ENCODE measurements at regions not wholly inside any gene's neighbourhood (a gene's known extent, or its start where the extent isn't known, plus 50 kb on each side); places are given as distances from the start of the nearest gene placed in this dataset.

DNA sequence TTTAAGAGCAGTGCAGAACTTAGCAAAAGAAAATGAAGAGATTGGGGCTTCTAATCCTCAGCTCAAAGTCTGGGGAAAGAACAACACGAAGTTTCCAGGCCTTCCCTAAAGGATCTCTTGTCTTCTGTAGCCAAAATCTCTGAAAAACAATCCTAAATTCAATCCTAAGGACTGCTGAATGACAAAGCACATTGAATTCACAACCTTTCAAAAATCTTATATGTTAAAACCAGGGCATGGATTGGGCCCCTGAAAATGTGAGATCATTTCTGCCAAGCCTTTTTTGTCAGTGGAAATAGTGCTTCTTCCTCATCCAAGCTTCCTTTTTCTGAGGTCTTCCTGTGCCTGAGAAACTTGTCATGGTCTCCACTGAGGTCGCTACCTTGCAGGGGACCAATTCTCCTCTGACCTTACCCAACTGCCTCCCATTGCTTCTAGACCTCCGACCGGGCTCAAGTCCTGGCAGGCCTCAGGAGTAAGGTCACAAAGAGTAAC lies 126.2 kb upstream of the ARID1B start:
- in situ Hi-C loops (cut with MboI; ENCODE audit: low sequenced_read_pairs), result no loop called here

DNA sequence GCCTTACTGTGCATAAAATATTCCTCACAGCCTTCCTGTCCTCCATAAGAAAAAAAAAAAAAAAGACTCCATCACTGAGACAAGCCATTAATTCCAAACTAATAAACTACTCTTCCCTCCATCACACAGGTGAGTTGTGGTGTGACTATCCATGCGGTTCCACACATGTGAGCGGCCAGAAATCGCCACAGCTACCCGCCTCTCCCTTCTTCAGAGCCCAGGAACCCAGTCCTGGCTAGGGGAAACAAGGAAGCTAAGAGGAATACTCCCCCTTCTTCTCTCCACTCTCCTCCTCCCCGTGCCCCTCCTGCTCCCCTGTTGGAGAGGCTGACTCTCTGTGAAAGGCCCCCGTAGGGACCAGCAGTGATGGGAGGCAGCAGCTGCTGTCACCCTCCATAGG lies 128.6 kb upstream of the ARID1B start:
- in situ Hi-C loops (cut with MboI; ENCODE audit: low sequenced_read_pairs), result no loop called here

DNA sequence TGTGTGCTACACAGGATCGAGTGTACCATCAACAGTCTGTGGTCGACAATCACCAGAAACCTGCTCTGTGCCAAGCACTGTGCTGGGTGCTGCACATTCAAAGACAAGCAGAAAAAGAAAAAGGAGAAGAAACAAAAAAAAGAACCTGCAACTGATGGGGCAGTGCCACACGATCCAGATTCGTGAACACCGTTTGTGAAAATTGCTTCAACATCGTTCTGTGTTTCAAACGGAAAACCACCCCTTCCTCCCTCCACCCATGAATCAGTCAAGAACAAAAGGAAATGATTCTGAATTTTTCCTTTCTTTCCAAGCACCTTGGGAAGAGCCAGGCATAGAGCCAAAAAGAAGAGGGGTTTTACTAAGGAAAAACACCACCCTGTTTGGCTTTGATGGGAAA lies 129.2 kb upstream of the ARID1B start:
- in situ Hi-C loops (cut with MboI; ENCODE audit: low sequenced_read_pairs), result no loop called here

DNA sequence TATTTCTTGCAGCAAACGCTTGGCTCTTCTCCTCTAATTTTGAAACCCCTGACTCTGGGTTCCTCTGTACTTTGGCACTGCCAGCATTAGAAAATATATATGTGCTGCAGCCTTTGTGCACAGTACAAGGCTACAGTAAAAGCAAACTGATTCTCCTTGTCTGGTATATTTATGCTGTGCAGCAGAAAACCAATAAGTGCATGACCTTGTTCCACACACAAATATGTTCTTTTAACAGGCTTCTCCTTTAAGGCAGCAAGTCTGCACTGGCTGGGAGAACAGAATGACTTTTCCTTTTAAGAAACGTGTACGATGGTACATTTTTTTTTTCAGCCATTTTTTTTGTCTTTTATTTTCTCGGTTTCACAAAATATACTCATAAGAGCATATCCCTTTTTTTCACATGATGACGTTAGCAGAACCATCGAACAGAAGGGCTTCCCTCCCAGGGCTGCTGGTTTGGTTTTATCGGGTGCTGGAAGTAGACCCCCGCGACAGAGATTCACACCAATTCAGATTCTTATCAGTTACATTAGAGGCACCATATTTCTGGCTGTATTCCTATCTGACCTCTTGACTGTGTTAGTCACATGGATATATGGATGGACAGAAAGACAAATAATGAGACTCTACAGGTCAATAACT lies 129.9 kb upstream of the ARID1B start:
- in situ Hi-C loops (cut with MboI; ENCODE audit: low sequenced_read_pairs), result no loop called here

DNA sequence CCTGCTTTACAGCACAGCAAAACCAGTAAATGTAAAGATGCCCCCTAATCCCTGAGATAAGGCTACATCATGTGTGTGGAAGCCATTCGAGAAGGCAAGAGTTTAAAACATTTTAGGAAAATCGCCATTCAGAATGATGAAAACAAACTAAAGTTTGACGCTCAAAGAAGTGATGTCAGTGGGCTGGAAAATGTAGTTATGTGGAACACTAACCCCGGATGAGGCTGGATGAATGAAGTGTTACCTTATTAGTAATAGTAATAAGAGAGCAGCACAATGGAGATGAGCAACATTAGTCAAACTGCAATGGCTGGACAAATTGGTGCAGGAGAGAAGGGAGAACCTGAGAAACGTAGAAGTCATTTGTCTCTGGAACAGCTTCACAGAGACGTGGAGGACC lies 130.7 kb upstream of the ARID1B start:
- in situ Hi-C loops (cut with MboI; ENCODE audit: low sequenced_read_pairs), result no loop called here

DNA sequence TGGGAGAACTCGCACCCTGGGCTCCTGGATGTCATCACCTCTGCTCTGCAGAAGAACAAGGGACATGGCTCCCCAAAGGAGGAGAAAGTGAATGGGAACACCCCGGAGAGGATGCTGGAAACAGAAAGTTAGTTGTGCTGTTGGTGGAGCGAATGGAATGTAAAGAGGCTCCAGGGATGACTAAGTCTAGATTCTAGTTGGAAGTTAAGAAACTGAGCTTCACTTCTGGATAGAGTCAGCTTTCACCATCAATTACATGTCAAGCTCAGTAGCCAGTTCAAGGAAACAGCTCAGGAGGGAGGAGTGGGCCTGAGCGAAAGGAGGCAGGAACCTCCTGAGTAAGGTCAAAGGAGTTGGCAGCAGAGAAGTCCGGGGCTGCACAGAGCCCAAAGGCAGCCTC lies 132.1 kb upstream of the ARID1B start:
- in situ Hi-C loops (cut with MboI; ENCODE audit: low sequenced_read_pairs), result no loop called here

DNA sequence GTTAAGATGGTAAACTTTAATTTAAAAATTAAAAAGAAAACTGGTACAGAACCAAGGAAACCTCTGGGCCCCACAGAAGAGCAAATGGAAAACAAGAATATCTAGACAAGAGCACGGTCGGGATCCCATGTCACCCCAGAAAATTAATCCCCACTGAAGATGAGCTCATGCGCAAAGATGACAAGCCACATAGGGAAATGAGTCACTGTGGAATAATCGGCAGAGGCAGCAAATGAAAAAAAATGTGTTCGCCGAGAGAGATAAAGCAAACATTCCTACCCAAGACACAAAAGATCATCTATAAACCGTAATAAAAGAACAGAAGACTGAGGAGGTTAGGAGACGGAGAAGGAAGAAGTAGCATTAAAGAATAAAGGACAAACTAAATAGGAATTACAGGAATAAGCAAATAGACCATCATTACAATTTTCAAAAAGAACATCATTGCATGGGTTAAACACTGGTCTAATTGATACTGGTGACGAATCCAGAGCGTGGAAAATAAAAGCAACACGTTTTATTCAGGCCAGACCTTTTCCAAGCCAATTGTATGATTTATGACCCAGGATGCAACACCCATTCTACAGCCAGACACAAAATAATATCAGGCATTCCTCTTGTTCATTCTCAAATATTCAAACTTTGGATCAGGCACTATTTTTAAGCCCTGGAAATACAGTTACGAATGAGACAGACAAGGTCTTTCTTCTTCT lies 138.0 kb upstream of the ARID1B start:
- in situ Hi-C loops (cut with MboI; ENCODE audit: low sequenced_read_pairs), result no loop called here

DNA sequence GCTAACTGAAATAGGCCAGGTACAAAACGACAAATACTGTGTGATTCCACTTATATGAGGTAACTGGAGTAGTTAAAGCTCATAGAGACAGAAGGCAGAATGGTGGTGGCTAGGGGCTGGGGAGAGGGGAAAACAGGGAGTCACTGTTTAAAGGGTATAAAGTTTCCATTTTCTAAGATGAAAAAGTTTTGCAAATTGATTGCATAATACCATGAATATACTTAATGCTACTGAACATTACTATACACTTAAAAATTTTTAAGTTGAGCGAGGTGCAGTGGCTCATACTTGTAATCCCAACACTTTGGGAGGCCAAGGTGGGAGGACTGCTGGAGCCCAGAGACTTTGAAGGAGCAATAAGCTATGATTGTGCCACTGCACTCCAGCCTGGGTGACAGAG lies 138.6 kb upstream of the ARID1B start:
- in situ Hi-C loops (cut with MboI; ENCODE audit: low sequenced_read_pairs), result no loop called here

DNA sequence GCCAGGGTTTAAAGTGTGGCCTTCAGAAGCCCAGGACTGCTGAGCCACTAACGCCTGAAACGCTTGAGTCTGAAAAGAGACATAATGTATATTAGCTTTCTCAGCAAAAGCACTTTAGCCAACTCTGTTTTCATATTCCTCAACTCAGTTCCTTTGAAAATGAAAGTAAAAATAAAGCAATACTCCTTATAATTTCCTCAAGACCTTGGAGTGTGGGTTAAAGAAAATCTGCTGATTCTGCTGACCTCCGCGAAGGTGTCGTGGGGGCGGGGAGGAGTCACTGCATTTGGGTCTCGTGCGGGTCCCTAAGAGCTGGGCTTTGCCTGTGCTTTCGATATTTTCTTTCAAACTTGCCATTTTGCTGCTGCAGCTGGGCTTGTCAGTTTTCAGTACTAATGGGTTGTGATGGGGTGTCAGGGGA lies 142.2 kb upstream of the ARID1B start:
- in situ Hi-C loops (cut with MboI; ENCODE audit: low sequenced_read_pairs), result no loop called here

DNA sequence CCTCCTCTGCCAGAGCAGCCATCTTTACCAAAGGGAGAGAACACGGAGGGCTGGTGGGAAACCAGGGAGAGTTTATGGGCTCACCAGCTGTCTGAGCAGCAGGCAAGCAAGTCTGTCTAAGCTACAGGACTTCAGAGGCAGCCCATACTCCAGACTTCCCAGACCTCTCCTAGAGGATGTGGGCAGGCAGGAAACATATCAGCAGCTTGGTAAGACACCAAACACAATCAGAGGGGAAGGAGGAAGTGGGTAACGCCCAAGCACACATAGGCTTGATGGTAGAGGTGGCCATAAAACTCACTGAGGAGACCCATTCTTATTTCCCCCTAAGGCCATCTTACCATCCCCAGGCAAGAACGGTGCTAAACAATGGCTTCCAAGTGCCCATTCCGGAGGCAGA lies 143.1 kb upstream of the ARID1B start:
- in situ Hi-C loops (cut with MboI; ENCODE audit: low sequenced_read_pairs), result no loop called here

DNA sequence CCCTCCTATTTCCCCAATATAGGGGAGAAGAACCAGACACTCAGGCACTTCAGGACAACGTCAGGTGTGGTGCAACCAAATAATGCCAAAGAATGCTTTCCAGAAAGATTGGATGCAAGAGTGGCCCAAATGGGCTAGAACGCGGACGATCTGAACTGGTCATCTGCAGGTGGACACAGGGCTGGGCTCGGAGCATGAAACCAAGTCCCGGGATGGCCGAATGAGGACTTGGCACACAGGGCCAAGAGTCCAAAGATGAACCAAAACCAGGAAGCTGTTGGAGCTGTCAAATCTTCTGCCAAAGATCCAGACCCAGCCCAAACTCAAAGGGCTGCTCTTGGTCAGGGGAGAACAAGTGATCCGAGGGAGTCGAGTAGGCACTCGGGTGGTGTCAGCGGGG lies 143.9 kb upstream of the ARID1B start:
- in situ Hi-C loops (cut with MboI; ENCODE audit: low sequenced_read_pairs), result no loop called here

DNA sequence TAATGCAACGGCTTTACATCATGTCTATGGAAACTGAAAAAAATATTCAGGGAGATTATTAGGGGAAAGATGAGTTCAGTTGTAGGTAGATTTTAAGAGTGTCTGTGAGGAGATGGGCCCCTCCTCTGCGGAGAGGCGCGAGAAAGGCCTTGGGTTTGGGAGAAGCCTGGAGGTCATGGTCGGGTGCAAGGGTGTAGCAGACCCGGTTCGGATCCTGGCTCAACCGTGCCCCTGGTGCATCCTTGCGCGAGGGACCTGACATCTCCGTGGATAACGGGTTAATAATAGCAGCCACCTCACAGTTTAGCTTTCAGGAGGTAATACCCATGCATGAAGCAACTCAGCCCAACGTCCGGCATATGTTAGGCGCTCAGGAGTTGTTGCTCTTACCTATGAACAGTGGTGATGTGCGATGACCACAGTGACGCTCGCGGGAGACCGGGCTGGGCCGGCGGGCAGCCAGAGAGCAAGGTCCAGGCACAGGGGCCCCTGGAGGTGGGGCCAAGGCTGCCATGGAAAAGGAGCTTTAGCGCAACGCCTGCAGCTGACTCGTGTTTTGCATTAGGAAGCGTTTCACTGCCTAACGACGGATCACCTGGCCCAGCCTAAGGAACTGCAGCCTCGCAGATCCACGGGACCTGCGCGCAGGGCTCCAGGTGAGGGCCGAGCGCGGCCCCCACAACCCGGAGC lies 146.4 kb upstream of the ARID1B start:
- in situ Hi-C loops (cut with MboI; ENCODE audit: low sequenced_read_pairs), result no loop called here

DNA sequence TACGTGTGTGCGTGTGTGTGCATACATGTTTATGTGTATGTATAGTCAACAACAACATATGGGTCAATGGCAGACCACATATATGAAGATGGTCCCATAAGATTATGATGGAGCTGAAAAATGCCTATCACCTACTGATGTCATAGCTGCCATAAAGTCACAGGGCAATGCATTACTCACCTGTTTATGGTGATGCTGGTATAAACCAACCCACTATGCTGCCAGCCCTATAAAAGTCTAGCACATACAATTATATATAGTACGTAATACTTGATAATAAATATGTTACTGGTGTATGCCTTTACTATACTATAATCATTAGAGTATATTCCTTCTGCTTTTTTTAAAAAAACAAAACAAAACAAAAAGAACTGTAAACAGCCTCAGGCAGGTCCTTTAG lies 148.4 kb upstream of the ARID1B start:
- in situ Hi-C loops (cut with MboI; ENCODE audit: low sequenced_read_pairs), result no loop called here

DNA sequence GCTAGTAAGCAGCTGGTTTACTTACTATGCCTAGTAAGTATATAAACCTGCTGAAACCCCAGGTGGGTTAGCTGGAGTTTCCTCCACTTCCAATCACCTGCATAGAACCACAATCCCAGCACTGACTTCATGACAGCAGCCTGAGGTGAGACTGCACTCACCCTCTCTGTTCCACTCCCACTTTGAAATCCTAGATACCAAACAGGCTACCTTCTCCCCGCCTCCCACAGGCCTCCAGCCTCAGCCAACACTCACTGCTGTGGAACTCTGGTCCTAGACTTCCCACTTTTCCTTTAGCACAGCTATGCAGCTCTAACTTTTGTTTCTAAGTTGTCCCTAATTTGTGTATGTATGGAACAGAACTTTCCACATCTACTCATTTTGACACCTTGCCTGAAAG lies 149.7 kb upstream of the ARID1B start:
- in situ Hi-C loops (cut with MboI; ENCODE audit: low sequenced_read_pairs), result no loop called here

DNA sequence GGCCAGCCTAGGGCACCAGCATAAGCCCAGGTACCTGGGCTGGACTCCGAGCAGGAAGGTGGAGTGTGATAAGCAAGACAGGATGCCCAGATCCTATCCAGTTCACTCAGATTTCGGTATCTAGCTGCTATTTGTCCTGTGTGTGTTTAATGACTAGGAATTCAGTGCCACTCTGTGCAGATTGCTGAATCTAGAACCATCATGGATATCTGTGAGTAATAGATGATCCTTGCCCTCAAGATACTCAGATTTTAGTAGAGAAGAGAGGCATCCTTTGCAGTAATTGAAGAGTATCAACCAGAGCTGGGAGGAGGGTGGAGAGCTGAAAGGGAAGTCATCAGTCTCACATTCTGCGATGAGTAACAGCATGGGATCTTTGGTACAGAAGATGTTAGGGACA lies 155.0 kb upstream of the ARID1B start:
- in situ Hi-C loops (cut with MboI; ENCODE audit: low sequenced_read_pairs), result no loop called here

DNA sequence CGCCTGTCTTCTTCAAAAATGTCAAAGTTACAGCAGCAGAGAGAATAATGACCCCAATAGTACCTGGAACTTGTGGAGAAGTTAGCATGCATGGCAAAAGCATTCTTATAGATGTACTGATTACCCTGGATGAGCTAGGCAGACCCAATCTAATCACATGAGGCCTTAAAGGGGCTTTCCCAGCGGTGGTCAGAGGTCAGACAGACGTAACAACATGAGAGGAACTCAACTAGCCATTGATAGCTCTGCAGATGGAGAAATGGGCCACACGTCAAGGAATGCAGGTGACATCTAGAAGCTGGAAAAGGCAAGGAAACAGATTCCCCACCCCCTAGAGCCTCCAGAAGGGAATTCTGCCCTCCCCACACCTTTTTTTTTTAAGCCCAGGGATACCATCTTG lies 156.8 kb upstream of the ARID1B start:
- in situ Hi-C loops (cut with MboI; ENCODE audit: low sequenced_read_pairs), result no loop called here

DNA sequence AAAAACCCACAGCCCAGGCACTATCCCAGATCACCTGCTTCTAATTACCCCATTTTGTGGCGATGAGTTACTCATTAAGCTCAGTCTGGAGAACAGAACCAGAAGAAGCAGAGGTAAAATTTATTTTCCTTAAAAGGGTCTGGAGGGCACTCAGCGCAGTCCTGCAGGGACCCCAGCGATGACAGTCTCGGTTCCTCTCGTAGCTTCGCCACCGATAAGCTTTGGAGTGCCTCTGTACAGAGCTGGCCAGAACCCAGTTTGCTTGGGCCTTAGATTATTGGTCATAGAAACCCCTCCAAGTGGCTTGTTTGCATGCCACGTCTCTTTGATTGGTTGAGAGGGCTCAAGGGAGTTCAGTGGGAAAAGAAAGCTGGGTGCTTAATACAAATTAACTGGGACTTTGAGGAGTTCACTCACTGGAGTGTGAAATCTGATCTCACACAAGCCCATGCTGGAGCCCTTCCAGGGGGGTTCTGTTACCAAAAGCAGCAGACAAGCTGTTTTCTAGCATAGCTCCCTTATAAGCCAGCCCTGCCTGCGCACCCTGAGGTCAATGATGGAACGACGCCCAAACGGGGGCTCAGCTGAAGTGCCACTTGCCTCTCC lies 158.5 kb upstream of the ARID1B start:
- in situ Hi-C loops (cut with MboI; ENCODE audit: low sequenced_read_pairs), result no loop called here

DNA sequence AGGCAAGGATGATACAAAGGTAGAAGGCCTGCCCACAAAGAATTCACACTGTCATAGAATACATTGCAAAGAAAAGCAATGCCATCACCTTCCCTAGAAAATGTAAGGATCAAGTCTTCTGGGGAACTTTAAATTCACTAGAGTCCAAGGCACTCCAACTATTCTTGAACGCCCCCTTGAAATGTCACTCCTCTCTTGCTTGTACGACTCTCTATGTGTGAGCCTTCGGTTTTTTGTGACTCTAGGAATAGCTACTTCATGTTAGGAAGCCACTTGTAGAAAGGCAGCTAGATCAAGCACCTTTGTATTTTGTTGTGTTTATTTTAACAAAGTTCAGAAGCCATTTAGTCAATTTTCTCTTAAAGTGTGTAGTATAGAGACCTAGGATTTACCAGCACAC lies 159.2 kb upstream of the ARID1B start:
- in situ Hi-C loops (cut with MboI; ENCODE audit: low sequenced_read_pairs), result no loop called here

DNA sequence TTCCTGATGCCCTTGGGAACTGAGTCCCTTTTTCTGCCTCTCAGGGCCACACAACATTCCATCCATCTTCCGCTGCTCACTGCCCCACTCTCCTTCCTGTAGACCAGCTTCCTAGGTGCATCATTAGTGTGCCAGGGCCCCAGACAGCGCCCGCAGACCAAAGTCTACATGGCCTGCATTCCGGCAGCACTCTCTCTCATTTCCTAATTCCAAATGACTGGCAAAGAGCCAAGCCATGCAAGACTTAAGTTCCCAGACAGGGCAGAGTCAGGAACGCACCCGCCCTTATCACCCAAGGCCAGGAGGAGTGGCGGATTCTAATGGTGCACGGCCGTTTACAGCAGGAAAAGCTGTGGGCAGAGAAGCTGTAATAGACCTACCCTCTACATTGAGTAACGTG lies 159.8 kb upstream of the ARID1B start:
- in situ Hi-C loops (cut with MboI; ENCODE audit: low sequenced_read_pairs), result no loop called here

DNA sequence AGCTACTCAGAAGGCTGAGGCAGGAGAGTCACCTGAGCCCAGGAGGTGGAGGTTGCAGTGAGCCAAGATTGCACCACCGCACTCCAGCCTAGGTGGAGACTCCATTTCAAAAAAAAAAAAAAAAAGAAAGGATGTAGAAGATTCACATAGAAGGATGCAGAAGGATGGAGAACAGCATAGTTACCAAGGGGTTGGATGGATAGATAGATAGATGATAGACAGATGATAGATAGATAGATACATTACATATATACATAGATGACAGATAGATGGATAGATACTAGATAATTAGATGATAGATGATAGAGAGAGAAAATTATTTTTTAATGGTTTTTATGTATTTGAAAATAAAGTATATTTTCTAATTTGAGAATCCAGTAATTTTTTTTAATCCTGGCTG lies 160.7 kb upstream of the ARID1B start:
- in situ Hi-C loops (cut with MboI; ENCODE audit: low sequenced_read_pairs), result no loop called here

DNA sequence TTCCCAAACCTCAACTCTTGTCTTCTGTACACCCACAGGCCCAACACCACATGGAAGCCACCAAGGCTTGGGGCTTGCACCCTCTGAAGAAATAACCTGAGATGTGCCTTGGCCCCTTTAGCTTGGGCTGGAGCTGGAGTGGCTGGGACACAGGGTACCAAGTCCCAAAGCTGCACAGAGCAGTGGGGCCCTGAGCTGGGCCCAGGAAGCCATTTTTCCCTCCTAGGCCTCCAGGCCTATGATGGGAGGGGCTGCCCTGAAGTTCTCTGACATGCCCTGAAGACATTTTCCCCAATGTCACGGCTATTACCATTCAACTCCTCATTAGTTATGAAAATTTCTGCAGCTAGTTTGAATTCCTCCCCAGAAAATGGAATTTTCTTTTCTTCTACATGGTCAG lies 163.2 kb upstream of the ARID1B start:
- in situ Hi-C loops (cut with MboI; ENCODE audit: low sequenced_read_pairs), result no loop called here

DNA sequence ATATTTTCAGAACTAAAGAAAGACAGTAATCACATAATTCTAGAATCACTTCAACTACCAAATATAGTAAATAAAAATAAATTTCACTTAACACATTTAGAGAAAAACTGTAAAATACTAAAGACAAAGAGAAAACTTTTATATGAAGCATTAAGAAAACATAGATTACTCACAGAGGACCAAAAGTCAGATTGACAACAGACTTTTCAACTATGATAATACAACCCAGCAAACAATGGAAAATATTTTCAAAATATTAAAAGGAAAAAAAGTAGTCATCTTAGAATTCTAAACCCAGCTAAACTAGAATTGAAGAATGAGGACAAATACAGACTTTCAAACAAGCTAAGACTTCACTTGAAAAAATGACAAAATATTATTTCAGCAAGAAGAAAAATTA lies 164.8 kb upstream of the ARID1B start:
- in situ Hi-C loops (cut with MboI; ENCODE audit: low sequenced_read_pairs), result no loop called here
